Activated CD4-positive, alpha-beta T cell treated with anti-CD3 and anti-CD28 coated beads, Interleukin-2, Interleukin-6, amounts not matched to agents 100 ng/mL and 50 ng/mL, durations not matched to agents 16 hours and 8 hours (primary cell): ENCODE measurements at regions not wholly inside any gene's neighbourhood (a gene's known extent, or its start where the extent isn't known, plus 50 kb on each side); places are given as distances from the start of the nearest gene placed in this dataset.
"Not testable (repeated sequence)": the region's sequence is repeated elsewhere in the genome, so short reads cannot be mapped to it uniquely, and the experiment has no call there.

ENCODE experiments used
- DNase-seq: peaks from one replicate; pipeline ENCODE4 v3.0.0-alpha.2; 2020

DNA sequence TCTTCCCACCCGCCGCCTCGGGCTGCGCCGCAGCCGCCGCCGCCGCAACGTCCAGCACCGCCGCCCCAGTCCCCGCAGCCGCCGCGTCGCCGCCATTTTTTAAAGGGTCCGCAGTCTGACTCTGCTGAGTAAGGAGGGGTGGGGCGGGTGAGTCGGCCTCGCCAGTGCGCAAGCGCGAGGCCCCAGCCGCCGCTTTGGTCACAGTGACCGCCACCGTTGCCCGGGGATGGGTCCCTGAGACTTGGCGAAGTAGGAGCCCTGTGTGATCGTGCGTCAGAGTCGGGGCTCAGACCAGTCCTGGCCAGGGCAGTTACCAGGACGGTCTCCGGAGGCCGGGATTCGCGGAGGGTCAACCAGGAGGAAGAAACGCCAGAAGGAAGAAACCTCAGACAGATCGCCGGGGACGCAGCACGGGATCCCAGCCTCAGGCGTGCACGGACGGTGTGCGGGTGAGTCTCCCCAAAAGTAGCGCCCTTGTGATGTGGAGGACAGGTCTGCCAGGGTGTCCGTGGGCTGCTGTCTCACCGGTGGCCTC is 1414.2 kb upstream of the PCDH10 start:
- DNase-seq = not testable (repeated sequence)

DNA sequence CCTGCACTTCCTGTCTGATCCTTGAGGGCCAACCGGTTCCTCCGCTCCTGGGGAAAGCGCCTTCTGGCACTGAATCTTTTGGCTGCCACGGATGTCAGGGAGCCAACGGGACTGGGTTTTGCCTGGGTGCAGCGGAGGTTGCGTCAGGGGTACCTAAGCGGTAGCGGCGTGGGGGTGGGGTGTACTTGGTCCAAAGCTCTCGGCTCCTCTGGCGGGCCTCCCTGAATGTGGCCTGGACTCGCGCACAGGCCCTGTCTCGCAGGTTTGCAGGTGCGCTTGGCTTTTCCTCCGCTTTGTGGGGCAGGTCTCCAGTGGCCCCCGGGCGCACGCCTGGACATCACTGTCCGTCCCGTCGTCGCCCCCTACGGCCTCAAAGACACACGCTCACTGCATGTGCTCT is 1410.1 kb upstream of the PCDH10 start:
- not testable (repeated sequence) for DNase-seq

DNA sequence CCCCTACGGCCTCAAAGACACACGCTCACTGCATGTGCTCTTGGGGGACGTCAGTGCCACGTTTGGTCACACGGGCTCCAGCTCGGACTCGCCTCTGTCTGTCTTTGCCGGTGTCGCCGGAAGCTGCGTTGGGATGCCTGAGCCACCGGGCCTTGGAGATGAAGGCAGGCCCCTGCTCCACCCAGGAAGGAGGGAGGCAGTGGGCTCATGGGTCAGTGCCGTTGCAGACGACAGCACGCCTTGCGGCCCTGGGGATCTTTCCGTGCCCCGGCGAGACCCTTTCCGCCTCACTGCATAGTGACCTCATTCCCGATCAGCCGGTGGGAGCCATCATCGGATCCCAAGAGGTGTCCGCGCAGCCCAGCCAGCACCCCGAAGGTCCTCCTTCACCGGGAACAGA is 1407.3 kb upstream of the PCDH10 start:
- not testable (repeated sequence) for DNase-seq

DNA sequence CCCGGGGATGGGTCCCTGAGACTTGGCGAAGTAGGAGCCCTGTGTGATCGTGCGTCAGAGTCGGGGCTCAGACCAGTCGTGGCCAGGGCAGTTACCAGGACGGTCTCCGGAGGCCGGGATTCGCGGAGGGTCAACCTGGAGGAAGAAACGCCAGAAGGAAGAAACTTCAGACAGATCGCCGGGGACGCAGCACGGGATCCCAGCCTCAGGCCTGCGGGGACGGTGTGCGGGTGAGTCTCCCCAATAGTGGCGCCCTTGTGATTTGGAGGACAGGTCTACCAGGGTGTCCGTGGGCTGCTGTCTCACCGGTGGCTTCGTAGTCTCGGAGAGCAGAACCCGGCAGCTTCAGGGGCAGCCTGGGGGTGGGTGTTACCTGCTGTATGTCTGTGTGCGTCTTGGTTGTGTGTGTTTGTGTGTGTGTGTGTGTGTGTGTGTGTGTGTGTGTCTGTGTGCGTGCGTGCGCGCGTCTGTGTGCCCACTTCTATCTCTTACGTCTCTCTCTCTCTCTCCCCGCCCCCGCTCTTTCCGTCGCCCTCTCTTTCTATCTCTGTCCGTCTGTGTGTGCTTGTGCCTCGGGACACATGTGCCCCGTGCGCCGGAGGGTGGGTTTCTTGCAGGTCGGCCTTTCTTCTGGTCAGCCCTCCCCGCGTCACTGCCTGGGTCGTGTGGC is 1406.4 kb upstream of the PCDH10 start:
- DNase-seq = not testable (repeated sequence)

- not testable (repeated sequence) for DNase-seq
These were observed 1405.7 kb upstream of the PCDH10 start for GRCh38 chr4:131743348-131743747.

- not testable (repeated sequence) for DNase-seq
These were observed 1401.9 kb upstream of the PCDH10 start for GRCh38 chr4:131747203-131747602.

GRCh38 chr4:131749224-131749623 is 1399.9 kb upstream of the PCDH10 start:
- not testable (repeated sequence) for DNase-seq

DNA sequence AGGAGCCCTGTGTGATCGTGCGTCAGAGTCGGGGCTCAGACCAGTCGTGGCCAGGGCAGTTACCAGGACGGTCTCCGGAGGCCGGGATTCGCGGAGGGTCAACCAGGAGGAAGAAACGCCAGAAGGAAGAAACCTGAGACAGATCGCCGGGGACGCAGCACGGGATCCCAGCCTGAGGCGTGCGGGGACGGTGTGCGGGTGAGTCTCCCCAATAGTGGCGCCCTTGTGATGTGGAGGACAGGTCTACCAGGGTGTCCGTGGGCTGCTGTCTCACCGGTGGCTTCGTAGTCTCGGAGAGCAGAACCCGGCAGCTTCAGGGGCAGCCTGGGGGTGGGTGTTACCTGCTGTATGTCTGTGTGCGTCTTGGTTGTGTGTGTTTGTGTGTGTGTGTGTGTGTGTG is 1399.1 kb upstream of the PCDH10 start:
- not testable (repeated sequence) for DNase-seq

DNA sequence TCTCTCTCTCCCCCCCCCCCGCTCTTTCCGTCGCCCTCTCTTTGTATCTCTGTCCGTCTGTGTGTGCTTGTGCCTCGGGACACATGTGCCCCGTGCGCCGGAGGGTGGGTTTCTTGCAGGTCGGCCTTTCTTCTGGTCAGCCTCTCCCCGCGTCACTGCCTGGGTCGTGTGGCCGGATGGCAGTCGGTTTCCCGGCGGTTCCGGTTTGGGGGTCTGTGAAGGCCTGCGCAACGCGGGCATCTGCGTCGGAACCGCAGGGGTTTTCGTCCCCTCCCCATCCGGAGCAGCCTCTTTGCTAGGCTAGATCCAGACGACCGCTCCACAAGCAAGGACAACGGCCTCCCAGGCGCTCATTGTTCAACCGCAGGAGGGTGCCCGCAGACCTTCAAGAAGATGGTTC is 1398.6 kb upstream of the PCDH10 start:
- DNase-seq = not testable (repeated sequence)

DNA sequence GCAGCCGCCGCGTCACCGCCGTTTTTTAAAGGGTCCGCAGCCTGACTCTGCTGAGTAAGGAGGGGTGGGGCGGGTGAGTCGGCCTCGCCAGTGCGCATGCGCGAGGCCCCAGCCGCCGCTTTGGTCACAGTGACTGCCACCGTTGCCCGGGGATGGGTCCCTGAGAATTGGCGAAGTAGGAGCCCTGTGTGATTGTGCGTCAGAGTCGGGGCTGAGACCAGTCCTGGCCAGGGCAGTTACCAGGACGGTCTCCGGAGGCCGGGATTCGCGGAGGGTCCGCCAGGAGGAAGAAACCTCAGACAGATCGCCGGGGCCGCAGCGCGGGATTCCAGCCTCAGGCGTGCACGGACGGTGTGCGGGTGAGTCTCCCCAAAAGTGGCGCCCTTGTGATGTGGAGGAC is 1386.9 kb upstream of the PCDH10 start:
- DNase-seq = not testable (repeated sequence)

DNA sequence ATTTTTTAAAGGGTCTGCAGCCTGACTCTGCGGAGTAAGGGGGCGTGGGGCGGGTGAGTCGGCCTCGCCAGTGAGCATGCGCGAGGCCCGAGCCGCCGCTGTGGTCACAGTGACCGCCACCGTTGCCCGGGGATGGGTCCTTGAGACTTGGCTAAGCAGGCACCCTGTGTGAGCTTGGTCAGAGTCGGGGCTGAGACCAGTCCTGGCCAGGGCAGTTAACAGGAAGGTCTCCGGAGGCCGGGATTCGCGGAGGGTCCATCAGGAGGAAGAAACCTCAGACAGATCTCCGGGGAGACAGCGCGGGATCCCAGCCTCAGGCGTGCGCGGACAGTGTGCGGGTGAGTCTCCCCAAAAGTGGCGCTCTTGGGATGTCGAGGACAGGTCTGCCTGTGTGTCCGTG is 1384.4 kb upstream of the PCDH10 start:
- DNase-seq = no peak

DNA sequence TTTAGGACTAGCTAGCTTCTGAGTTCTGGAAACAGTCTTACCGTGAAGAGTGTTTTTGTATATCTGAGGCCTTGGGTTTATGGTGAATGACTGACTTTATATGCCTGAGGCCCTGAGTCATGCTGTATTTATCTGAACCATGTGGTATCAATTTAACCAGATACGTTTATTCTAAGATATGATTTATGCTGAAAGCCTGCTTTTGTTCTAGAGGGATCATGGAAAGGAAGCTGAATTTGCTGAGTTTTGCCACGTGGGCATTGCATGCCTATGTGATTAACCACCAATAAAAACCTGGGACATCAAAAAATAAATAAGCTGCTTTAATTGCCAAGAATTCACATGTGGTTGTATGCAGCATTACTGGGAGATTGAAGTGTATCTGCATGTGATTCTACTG is 1374.7 kb upstream of the PCDH10 start:
- DNase-seq = not testable (repeated sequence)

DNA sequence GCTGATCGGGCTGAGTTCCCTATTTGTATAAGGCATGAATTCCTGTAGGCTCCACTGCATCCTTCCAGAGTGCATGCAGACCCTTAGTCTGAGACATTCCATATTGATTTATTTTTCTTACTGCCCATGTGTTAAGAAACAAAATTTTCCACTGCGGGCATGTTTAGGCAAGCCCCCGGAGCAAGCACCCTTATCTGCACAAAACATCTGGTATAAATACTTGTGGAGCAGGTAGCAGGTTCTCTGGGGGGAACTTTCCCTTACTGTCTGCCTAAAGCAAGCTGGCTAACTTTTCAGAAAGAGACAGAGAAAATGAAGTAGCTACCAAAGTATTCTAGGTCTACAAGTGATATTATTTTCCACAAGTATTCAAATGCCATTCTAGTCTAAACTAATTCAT is 1338.5 kb upstream of the PCDH10 start:
- not testable (repeated sequence) for DNase-seq
